K562 (cell line): ENCODE measurements at regions not wholly inside any gene's neighbourhood (a gene's known extent, or its start where the extent isn't known, plus 50 kb on each side); places are given as distances from the start of the nearest gene placed in this dataset.

Experiments used
- EZH2 ChIP-seq: IDR thresholded peaks from 2 replicates; pipeline ENCODE4 v1.6.1; 2012; ENCODE audit warnings: low read depth, mild to moderate bottlenecking, inconsistent platforms, low read length, borderline replicate concordance
- GABPA ChIP-seq: fragments of 200-800 bp; sonication (Bioruptor generic); conservative IDR thresholded peaks from 2 replicates; pipeline ENCODE4 v1.6.1; 2016; ENCODE audit warnings: low read depth, missing genetic modification characterization, missing compliant biosample characterization
- MTF1 ChIP-seq: fragments of 250-450 bp; sonication (Bioruptor Pico); IDR thresholded peaks from 2 replicates; pipeline ENCODE4 v1.9.0; 2021; ENCODE audit warnings: moderate library complexity, mild to moderate bottlenecking, inconsistent platforms, borderline replicate concordance
- POLR3A ChIP-seq: IDR thresholded peaks from 2 replicates; pipeline ENCODE4 v1.6.1; 2011; ENCODE audit warnings: borderline replicate concordance, mild to moderate bottlenecking, moderate library complexity; ENCODE audit not compliant: insufficient read length, insufficient read depth; ENCODE audit errors: extremely low read depth
- RFX5 ChIP-seq: IDR thresholded peaks from 2 replicates; pipeline ENCODE4 v1.6.1; 2011; ENCODE audit warnings: low read depth, mild to moderate bottlenecking, improper control_type of control experiment, low read length
- SIN3A ChIP-seq, 2 experiments: fragments of 150-350 bp in 1 of 2; IDR thresholded peaks; 2 replicates each; pipeline ENCODE4 v1.6.1; 2011 to 2016; ENCODE audit warnings: borderline replicate concordance in 2 of 2, low read depth in 2 of 2, low read length in 2 of 2, mild to moderate bottlenecking in 2 of 2, moderate library complexity in 2 of 2; ENCODE audit not compliant: control insufficient read depth in 1 of 2
- ZNF274 ChIP-seq: IDR thresholded peaks from 2 replicates; pipeline ENCODE4 v1.6.1; 2011; ENCODE audit warnings: low read depth, mild to moderate bottlenecking, low read length, moderate library complexity, borderline replicate concordance
- TF ChIP-seq, protein P1 (sequence below), 2 experiments: fragments of 450-650 bp; formaldehyde crosslinking in 1 of 2; IDR thresholded peaks; 2 replicates each; pipeline versions ENCODE4 v1.4.0 to v1.6.1; 2014 to 2020; ENCODE audit warnings: mild to moderate bottlenecking in 2 of 2, borderline replicate concordance in 1 of 2, low read depth in 1 of 2
- TF ChIP-seq, protein P2 (sequence below), 3 experiments: IDR thresholded peaks in 2 of 3; conservative IDR thresholded peaks in 1 of 3; 2 replicates each; pipeline ENCODE4 v1.5.1; 2011 to 2012; ENCODE audit warnings: low read length in 3 of 3, mild to moderate bottlenecking in 3 of 3, control low read depth in 2 of 3, improper control_type of control experiment in 1 of 3, inconsistent platforms in 1 of 3, low read depth in 1 of 3, mixed read lengths in 1 of 3, moderate library complexity in 1 of 3; ENCODE audit not compliant: insufficient read depth in 2 of 3

DNA sequence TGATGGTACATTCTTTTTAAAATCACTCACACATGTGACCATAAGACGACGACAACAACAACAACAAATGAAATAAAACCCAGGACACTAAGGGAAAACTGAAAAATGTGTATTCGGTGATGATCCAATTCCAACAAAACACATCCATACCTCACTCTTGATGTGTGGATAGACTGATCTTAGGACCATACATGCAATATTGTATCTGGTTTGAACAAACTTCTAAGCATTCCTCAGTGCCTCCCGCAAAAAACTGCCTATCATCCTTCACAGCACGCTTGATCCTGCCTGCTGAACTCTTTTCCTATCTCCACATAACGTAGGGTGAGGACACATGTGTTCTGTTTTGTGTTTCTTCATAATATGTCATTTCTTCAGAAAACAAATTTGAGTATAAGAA lies 415.2 kb downstream of the KCTD12 start:
- TF ChIP-seq, protein P1, sequence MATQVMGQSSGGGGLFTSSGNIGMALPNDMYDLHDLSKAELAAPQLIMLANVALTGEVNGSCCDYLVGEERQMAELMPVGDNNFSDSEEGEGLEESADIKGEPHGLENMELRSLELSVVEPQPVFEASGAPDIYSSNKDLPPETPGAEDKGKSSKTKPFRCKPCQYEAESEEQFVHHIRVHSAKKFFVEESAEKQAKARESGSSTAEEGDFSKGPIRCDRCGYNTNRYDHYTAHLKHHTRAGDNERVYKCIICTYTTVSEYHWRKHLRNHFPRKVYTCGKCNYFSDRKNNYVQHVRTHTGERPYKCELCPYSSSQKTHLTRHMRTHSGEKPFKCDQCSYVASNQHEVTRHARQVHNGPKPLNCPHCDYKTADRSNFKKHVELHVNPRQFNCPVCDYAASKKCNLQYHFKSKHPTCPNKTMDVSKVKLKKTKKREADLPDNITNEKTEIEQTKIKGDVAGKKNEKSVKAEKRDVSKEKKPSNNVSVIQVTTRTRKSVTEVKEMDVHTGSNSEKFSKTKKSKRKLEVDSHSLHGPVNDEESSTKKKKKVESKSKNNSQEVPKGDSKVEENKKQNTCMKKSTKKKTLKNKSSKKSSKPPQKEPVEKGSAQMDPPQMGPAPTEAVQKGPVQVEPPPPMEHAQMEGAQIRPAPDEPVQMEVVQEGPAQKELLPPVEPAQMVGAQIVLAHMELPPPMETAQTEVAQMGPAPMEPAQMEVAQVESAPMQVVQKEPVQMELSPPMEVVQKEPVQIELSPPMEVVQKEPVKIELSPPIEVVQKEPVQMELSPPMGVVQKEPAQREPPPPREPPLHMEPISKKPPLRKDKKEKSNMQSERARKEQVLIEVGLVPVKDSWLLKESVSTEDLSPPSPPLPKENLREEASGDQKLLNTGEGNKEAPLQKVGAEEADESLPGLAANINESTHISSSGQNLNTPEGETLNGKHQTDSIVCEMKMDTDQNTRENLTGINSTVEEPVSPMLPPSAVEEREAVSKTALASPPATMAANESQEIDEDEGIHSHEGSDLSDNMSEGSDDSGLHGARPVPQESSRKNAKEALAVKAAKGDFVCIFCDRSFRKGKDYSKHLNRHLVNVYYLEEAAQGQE (IDR thresholded peaks at IDR 0.05; ENCODE audit: borderline replicate concordance), result no peak
- TF ChIP-seq, protein P1 (CRISPR knock-in tag; IDR thresholded peaks at IDR 0.05; ENCODE audit: low read depth), result no peak
- no peak for TF ChIP-seq SIN3A (IDR thresholded peaks at IDR 0.05; ENCODE audit: borderline replicate concordance in 2 of 2, control insufficient read depth in 1 of 2, low read depth in 2 of 2, low read length in 2 of 2)
- no peak for TF ChIP-seq POLR3A
- no peak for TF ChIP-seq GABPA (tag)
- TF ChIP-seq, protein P2, sequence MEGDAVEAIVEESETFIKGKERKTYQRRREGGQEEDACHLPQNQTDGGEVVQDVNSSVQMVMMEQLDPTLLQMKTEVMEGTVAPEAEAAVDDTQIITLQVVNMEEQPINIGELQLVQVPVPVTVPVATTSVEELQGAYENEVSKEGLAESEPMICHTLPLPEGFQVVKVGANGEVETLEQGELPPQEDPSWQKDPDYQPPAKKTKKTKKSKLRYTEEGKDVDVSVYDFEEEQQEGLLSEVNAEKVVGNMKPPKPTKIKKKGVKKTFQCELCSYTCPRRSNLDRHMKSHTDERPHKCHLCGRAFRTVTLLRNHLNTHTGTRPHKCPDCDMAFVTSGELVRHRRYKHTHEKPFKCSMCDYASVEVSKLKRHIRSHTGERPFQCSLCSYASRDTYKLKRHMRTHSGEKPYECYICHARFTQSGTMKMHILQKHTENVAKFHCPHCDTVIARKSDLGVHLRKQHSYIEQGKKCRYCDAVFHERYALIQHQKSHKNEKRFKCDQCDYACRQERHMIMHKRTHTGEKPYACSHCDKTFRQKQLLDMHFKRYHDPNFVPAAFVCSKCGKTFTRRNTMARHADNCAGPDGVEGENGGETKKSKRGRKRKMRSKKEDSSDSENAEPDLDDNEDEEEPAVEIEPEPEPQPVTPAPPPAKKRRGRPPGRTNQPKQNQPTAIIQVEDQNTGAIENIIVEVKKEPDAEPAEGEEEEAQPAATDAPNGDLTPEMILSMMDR (IDR thresholded peaks at IDR 0.05 in 2 of 3, conservative IDR thresholded peaks at IDR 0.05 in 1 of 3; ENCODE audit: insufficient read depth in 2 of 3, low read depth in 1 of 3, low read length in 3 of 3), result no peak
- no peak for TF ChIP-seq ZNF274
- no peak for TF ChIP-seq RFX5
- no peak for TF ChIP-seq EZH2
- no peak for TF ChIP-seq MTF1 (CRISPR knock-in tag)
